ENCODE measurements at regions not wholly inside any gene's neighbourhood (a gene's known extent, or its start where the extent isn't known, plus 50 kb on each side); places are given as distances from the start of the nearest gene placed in this dataset.

DNA sequence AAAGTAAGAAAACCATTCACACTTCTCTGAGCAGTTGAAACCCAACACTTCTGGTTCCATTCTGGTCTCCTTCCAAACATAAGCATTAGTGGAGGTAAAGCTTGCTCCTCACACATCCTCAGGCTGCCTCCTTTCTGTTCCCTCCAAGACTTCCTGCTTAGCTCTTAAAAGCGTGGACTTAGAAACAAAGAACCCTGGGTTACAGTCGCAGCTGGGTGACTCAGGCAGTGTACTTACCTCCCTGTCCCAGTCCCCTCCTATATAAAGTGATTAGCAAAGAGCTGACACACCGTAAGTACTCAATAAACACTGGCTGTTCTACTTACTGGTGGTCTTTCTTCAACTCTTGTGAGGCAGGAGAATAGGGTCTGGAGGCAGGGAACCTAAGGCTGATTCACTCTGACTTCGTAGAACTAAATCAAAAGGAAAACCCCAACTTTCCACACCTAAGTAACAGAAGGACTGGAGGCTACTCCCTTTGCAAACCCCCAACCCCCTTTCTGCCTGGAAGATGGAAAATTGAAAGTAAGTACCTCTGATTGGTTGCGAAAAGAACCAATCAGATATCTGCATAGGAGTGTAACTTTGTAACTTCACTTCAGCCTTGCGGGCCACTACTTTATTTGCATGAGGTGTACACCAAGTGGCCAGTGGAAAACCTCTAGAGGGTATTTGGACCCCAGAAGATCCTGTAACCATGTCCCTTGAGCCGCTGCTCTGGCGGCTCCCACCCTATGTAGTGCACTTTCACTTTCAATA is 165.4 kb downstream of the SUCLA2 start:
- TF ChIP-seq, protein P1, sequence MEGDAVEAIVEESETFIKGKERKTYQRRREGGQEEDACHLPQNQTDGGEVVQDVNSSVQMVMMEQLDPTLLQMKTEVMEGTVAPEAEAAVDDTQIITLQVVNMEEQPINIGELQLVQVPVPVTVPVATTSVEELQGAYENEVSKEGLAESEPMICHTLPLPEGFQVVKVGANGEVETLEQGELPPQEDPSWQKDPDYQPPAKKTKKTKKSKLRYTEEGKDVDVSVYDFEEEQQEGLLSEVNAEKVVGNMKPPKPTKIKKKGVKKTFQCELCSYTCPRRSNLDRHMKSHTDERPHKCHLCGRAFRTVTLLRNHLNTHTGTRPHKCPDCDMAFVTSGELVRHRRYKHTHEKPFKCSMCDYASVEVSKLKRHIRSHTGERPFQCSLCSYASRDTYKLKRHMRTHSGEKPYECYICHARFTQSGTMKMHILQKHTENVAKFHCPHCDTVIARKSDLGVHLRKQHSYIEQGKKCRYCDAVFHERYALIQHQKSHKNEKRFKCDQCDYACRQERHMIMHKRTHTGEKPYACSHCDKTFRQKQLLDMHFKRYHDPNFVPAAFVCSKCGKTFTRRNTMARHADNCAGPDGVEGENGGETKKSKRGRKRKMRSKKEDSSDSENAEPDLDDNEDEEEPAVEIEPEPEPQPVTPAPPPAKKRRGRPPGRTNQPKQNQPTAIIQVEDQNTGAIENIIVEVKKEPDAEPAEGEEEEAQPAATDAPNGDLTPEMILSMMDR (IDR thresholded peaks at IDR 0.05) = no peak
- TF ChIP-seq POLR2A (IDR thresholded peaks at IDR 0.05) = no peak

DNA sequence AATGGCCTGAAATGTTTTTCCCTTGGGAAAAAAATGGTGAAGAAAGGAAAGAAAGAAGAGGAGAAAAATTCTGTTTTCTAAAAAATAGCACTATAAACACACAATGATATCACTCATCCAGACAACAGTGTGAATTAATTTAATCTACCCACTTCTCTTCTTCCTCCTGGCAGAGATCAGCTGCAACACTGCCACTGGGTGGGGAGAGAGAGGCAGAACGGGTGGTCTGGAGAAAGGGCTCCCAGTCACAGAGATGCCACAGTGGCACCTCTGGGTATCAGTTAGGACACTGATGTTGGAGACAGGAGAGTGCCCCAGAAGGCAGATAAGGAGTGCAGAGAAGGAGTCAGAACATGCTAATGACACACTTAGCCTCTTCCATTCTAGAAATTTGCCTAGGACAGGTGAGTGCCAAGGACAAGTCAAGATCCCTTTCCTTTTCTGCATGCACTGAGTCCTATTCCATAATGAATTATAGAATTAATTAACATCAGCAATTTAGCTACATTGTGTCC is 168.6 kb downstream of the SUCLA2 start:
- H3K9me3 ChIP-seq = no peaks in the 10 kb centered on the region
- TF ChIP-seq, protein P1 (IDR thresholded peaks at IDR 0.05) = no peak
- no peak for TF ChIP-seq POLR2A (IDR thresholded peaks at IDR 0.05)
- DNase-seq (no peak), ATAC-seq (no peak)
- WGBS, 4 donors = 12 to 29% (median 25%) methylated on average over 1 of the region's 1 CpG
- intact Hi-C loops (cut with DNase I) = no loop called here
- no peaks in the 10 kb centered on the region for H3K27me3 ChIP-seq
- no peaks in the 10 kb centered on the region for H3K36me3 ChIP-seq
- no peaks in the 10 kb centered on the region for H3K4me1 ChIP-seq
- no peak overlapping the region for H3K27ac ChIP-seq
- no peak overlapping the region for H3K4me3 ChIP-seq

More for the DNA sequence above, 165.4 kb downstream of the SUCLA2 start:
- Histone ChIP-seq H3K9me3 (no peaks in the 10 kb centered on the region), H3K4me3 (no peak overlapping the region), H3K4me1 (no peaks in the 10 kb centered on the region), H3K27me3 (no peaks in the 10 kb centered on the region), H3K36me3 (no peaks in the 10 kb centered on the region), H3K27ac (no peak overlapping the region)
- ATAC-seq (no peak), DNase-seq (no peak)
- WGBS, 4 donors = 83 to 87% (median 86%) methylated on average over 8 of the region's 8 CpGs
- intact Hi-C loops (cut with DNase I) = no loop called here

DNA sequence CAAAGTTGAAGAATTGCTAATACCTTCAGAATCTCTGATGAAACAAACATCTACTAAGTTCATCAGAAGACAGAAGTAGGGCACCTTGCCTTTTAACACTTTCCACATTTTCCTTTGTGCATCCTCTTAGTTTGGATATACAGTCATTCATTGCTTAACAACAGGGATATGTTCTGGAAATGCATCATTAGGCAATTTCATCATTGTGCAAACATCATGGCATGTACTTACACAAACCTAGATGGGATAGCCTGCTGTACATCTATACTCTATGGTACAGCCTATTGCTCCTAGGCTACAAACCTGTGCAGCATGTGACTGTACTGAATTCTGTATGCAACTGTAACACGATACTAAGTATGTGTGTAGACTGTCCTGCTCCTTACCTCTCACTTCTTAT is 169.8 kb downstream of the SUCLA2 start:
- H3K4me1 ChIP-seq = no peaks in the 10 kb centered on the region
- TF ChIP-seq, protein P1 (IDR thresholded peaks at IDR 0.05) = no peak
- intact Hi-C loops (cut with DNase I) = no loop called here

DNA sequence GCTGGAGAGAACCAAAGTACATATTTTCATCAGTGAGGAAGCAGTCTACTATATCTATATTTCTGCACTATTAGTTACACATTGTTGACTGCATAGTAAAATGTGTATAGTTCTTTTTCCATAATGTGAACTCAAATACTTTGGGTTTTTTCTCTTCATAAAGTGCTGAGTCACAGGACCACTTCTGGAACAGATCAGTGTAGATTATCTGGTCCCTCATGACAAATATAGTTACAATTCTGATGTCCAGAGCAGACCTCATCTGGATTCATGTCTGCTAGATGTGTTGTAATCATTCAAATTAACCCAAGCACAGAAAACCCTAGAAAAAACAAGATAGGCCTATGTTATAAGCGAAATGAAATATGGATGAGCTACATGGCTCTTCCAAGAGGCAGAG is 171.4 kb downstream of the SUCLA2 start:
- Histone ChIP-seq H3K27me3 (no peaks in the 10 kb centered on the region), H3K27ac (no peak overlapping the region), H3K9me3 (peaks cover 0 to 14% (median 0%) of the 10 kb centered on the region in 12 donors), H3K4me1 (peaks cover 0 to 3% (median 0%) of the 10 kb centered on the region in 12 donors), H3K36me3 (no peaks in the 10 kb centered on the region), H3K4me3 (no peak overlapping the region)
- intact Hi-C loops (cut with DNase I) = no loop called here
- 77 to 84% (median 81%) methylated on average over 1 of the region's 1 CpG for WGBS, 4 donors
- DNase-seq (no peak), ATAC-seq (no peak)
- TF ChIP-seq, protein P1 (IDR thresholded peaks at IDR 0.05) = no peak
- TF ChIP-seq POLR2A (IDR thresholded peaks at IDR 0.05) = no peak

More for the DNA sequence above, 169.8 kb downstream of the SUCLA2 start:
- no peak for DNase-seq
- ATAC-seq = no peak
- H3K27me3 ChIP-seq = no peaks in the 10 kb centered on the region
- 44 to 87% (median 76%) methylated on average over 1 of the region's 1 CpG for WGBS, 4 donors
- H3K36me3 ChIP-seq = no peaks in the 10 kb centered on the region
- no peak overlapping the region for H3K27ac ChIP-seq
- peaks cover 0 to 2% (median 0%) of the 10 kb centered on the region in 12 donors for H3K9me3 ChIP-seq
- H3K4me3 ChIP-seq = no peak overlapping the region

Data from heart left ventricle (tissue), 16 donors.